H9 (cell line): ENCODE measurements at regions not wholly inside any gene's neighbourhood (a gene's known extent, or its start where the extent isn't known, plus 50 kb on each side); places are given as distances from the start of the nearest gene placed in this dataset.

Experiments
- DNase-seq: peaks from one replicate; pipeline ENCODE4 v3.0.0-alpha.2; 2017
- H2AFZ ChIP-seq: one replicate; pipeline ENCODE4 v1.6.1; 2013; ENCODE audit warnings: mild to moderate bottlenecking, low read length, control low read depth, moderate library complexity
- H2AK5ac ChIP-seq: 2 replicates; pipeline ENCODE4 v1.6.1; 2013; ENCODE audit warnings: low read length, control low read depth, mixed read lengths; ENCODE audit not compliant: insufficient read length
- H2BK120ac ChIP-seq: one replicate; pipeline ENCODE4 v1.6.1; 2013; ENCODE audit warnings: low read depth, mild to moderate bottlenecking, low read length, control low read depth, inconsistent platforms; ENCODE audit not compliant: poor library complexity, severe bottlenecking
- H2BK12ac ChIP-seq: 2 replicates; pipeline ENCODE4 v1.6.1; 2013; ENCODE audit warnings: low read length, control low read depth, mixed read lengths, low read depth; ENCODE audit not compliant: insufficient read length
- H2BK15ac ChIP-seq: 2 replicates; pipeline ENCODE4 v1.6.1; 2013; ENCODE audit warnings: low read depth, low read length, control low read depth
- H2BK20ac ChIP-seq: one replicate; pipeline ENCODE4 v1.6.1; 2013; ENCODE audit warnings: low read depth, mild to moderate bottlenecking, low read length, control low read depth, inconsistent platforms; ENCODE audit not compliant: poor library complexity, severe bottlenecking
- H2BK5ac ChIP-seq: 2 replicates; pipeline ENCODE4 v1.6.1; 2013; ENCODE audit warnings: low read length, control low read depth, mixed read lengths; ENCODE audit not compliant: insufficient read length
- H3K14ac ChIP-seq: 2 replicates; pipeline ENCODE4 v1.6.1; 2013; ENCODE audit warnings: low read length, control low read depth; ENCODE audit not compliant: insufficient read depth
- H3K18ac ChIP-seq: 2 replicates; pipeline ENCODE4 v1.6.1; 2013; ENCODE audit warnings: low read depth, mild to moderate bottlenecking, mixed read lengths, low read length, control low read depth; ENCODE audit not compliant: insufficient read length
- H3K23ac ChIP-seq: 2 replicates; pipeline ENCODE4 v1.6.1; 2013; ENCODE audit warnings: low read length, control low read depth, mixed read lengths, low read depth; ENCODE audit not compliant: insufficient read length
- H3K23me2 ChIP-seq: 2 replicates; pipeline ENCODE4 v1.6.1; 2013; ENCODE audit warnings: low read depth, mild to moderate bottlenecking, mixed read lengths, low read length, control low read depth; ENCODE audit not compliant: insufficient read length, poor library complexity, severe bottlenecking
- H3K27ac ChIP-seq: 2 replicates; pipeline ENCODE4 v1.5.1; 2013; ENCODE audit warnings: low read length, control low read depth, mixed read lengths, low read depth; ENCODE audit not compliant: insufficient read length
- H3K27me3 ChIP-seq: 2 replicates; pipeline ENCODE4 v1.6.1; 2013; ENCODE audit warnings: low read length, control low read depth, inconsistent platforms; ENCODE audit not compliant: insufficient read depth
- H3K4ac ChIP-seq: 2 replicates; pipeline ENCODE4 v1.6.1; 2013; ENCODE audit warnings: low read depth, mild to moderate bottlenecking, control low read depth, inconsistent platforms, low read length, moderate library complexity
- H3K4me1 ChIP-seq: 2 replicates; pipeline ENCODE4 v1.6.1; 2013; ENCODE audit warnings: low read length, control low read depth, inconsistent platforms; ENCODE audit not compliant: insufficient read depth
- H3K4me2 ChIP-seq: 2 replicates; pipeline ENCODE4 v1.6.1; 2013; ENCODE audit warnings: low read length, control low read depth, mixed read lengths; ENCODE audit not compliant: insufficient read length, insufficient read depth
- H3K56ac ChIP-seq: 2 replicates; pipeline ENCODE4 v1.6.1; 2013; ENCODE audit warnings: low read depth, mild to moderate bottlenecking, mixed read lengths, low read length, control low read depth; ENCODE audit not compliant: insufficient read length
- H3K79me1 ChIP-seq: 2 replicates; pipeline ENCODE4 v1.6.1; 2013; ENCODE audit warnings: low read depth, mild to moderate bottlenecking, moderate library complexity, low read length, control low read depth, inconsistent platforms; ENCODE audit not compliant: insufficient read depth, poor library complexity, severe bottlenecking
- H3K79me2 ChIP-seq: 2 replicates; pipeline ENCODE4 v1.6.1; 2013; ENCODE audit warnings: low read length, control low read depth, inconsistent platforms; ENCODE audit not compliant: insufficient read depth
- H3K9ac ChIP-seq: 2 replicates; pipeline ENCODE4 v1.6.1; 2013; ENCODE audit warnings: low read length, control low read depth, mixed read lengths; ENCODE audit not compliant: insufficient read length; ENCODE audit errors: extremely low read depth
- H3K9me3 ChIP-seq: one replicate; pipeline ENCODE4 v1.6.1; 2013; ENCODE audit warnings: low read depth, low read length, inconsistent platforms; ENCODE audit not compliant: control insufficient read depth
- H3T11ph ChIP-seq: one replicate; pipeline ENCODE4 v1.6.1; 2013; ENCODE audit warnings: mild to moderate bottlenecking, low read length, control low read depth, inconsistent platforms
- H4K20me1 ChIP-seq: one replicate; pipeline ENCODE4 v1.6.1; 2013; ENCODE audit not compliant: control insufficient read depth, insufficient read length, insufficient read depth
- H4K5ac ChIP-seq: 2 replicates; pipeline ENCODE4 v1.6.1; 2013; ENCODE audit warnings: low read depth, mild to moderate bottlenecking, mixed read lengths, low read length, control low read depth; ENCODE audit not compliant: insufficient read length
- H4K8ac ChIP-seq: replicated peaks from 2 replicates; pipeline ENCODE4 v1.6.1; 2013; ENCODE audit warnings: low read length, control low read depth, mixed read lengths, low read depth; ENCODE audit not compliant: insufficient read length
- H4K91ac ChIP-seq: 2 replicates; pipeline ENCODE4 v1.6.1; 2013; ENCODE audit warnings: low read depth, mild to moderate bottlenecking, moderate library complexity, mixed read lengths, low read length, control low read depth; ENCODE audit not compliant: insufficient read length
- H3K27ac Mint-ChIP-seq, 3 experiments: 2 replicates in 2 of 3; 3 replicates in 1 of 3; pipeline ENCODE4 v1.8.0; 2020 to 2021; ENCODE audit warnings: mixed read lengths in 3 of 3, mild to moderate bottlenecking in 1 of 3, moderate library complexity in 1 of 3
- H3K27me3 Mint-ChIP-seq: 2 replicates; pipeline ENCODE4 v1.8.0; 2021; ENCODE audit warnings: low read depth, mild to moderate bottlenecking, moderate library complexity, mixed read lengths
- H3K36me3 Mint-ChIP-seq, 3 experiments: 2 replicates in 2 of 3; 3 replicates in 1 of 3; pipeline ENCODE4 v1.8.0; 2020 to 2021; ENCODE audit warnings: low read depth in 3 of 3, mixed read lengths in 3 of 3; ENCODE audit not compliant: insufficient read depth in 1 of 3
- H3K4me1 Mint-ChIP-seq, 2 experiments: 2 replicates each; pipeline ENCODE4 v1.8.0; 2020; ENCODE audit warnings: mixed read lengths in 2 of 2
- H3K4me3 Mint-ChIP-seq, 2 experiments: 2 replicates in 1 of 2; 3 replicates in 1 of 2; pipeline ENCODE4 v1.8.0; 2020 to 2021; ENCODE audit warnings: mild to moderate bottlenecking in 2 of 2, mixed read lengths in 2 of 2, moderate library complexity in 1 of 2
- H3K9me3 Mint-ChIP-seq, 2 experiments: 2 replicates in 1 of 2; 3 replicates in 1 of 2; pipeline ENCODE4 v1.8.0; 2020; ENCODE audit warnings: mild to moderate bottlenecking in 2 of 2, mixed read lengths in 2 of 2, moderate library complexity in 1 of 2
- WGBS: extraction: QIAGEN DNeasy Blood & Tissue Kit; methylation state at CpG from one replicate; pipeline ENCODE4 v1.1.7; 2013; ENCODE audit warnings: missing lambda C conversion rate, low lambda C conversion rate, mixed read lengths; ENCODE audit not compliant: insufficient read length; ENCODE audit errors: extremely low coverage; 5-methylcytosine and 5-hydroxymethylcytosine counted together
- TF ChIP-seq, protein P1 (sequence below): fragments of 200-600 bp; sonication (generic); conservative IDR thresholded peaks from 3 replicates; pipeline ENCODE4 v1.8.0; 2021; ENCODE audit warnings: antibody characterized with exemption, mild to moderate bottlenecking

DNA sequence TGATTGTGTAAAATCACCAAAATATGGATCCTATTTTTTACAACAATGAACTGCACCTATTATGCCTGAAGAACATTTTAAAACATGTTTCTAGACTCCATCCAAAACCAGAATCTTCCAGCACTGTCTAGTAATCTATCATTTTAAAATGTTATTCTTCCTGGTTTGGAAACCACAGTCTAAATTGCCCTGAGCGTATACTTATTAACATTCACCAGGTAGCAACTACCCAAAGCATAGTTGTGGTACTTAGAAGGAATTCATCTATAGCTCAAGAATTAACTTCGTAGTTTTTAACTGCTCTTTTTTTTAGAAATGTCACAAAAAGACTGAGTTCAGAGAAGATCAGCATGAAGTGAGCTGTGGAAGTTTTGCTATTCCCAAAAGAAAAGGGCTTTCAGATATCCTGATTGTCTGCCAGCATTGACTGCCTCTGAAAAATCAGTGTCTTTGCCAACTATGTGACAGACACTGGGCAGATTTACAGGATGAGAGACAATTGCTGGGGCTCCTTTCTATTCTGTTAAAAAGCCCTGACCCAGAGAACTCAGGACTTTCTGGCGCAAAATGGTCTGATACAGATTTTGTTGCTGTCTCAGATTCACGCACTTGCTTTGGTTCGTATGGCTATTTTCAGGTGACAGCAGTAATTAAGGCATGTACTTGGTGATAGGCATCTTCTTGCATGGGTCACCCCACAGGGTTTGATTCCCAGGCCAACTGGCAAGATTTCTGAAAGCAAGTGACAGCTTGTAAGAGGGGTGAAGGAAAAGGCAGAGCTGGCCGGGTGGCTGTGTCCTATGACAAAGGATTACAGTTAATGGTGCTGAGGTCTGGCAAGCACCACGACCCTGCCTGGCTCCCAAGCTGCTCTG, 152.5 kb upstream of the RAI14 start:
- Histone ChIP-seq H2BK5ac (no peak overlapping the region), H3K79me2 (no peaks in the 10 kb centered on the region), H3K23me2 (no peaks in the 10 kb centered on the region), H4K91ac (no peak overlapping the region), H3T11ph (no peak overlapping the region), H2AFZ (no peak overlapping the region), H3K4ac (no peak overlapping the region), H4K20me1 (no peaks in the 10 kb centered on the region), H2AK5ac (no peak overlapping the region), H3K27ac (no peak overlapping the region), H3K23ac (no peak overlapping the region), H3K56ac (no peak overlapping the region), H2BK120ac (no peak overlapping the region), H3K79me1 (no peaks in the 10 kb centered on the region), H3K18ac (no peak overlapping the region), H3K9ac (no peak overlapping the region), H2BK15ac (no peak overlapping the region), H3K4me1 (no peaks in the 10 kb centered on the region), H3K14ac (no peak overlapping the region), H3K9me3 (no peaks in the 10 kb centered on the region), H3K4me2 (no peak overlapping the region), H3K27me3 (no peaks in the 10 kb centered on the region), H4K5ac (no peak overlapping the region), H2BK12ac (no peak overlapping the region), H2BK20ac (no peak overlapping the region), H4K8ac (no peak overlapping the region)
- peaks cover 12 to 17% of the 10 kb centered on the region in 2 experiments for H3K4me1 Mint-ChIP-seq
- no peak for DNase-seq
- H3K9me3 Mint-ChIP-seq = no peaks in the 10 kb centered on the region
- no peak overlapping the region for H3K27ac Mint-ChIP-seq
- H3K36me3 Mint-ChIP-seq = no peaks in the 10 kb centered on the region
- no CpG with 5 or more reads among the region's 7 CpGs for WGBS
- no peaks in the 10 kb centered on the region; the same call in 1 of the 2 replicates for H3K27me3 Mint-ChIP-seq
- H3K4me3 Mint-ChIP-seq = no peak overlapping the region
- TF ChIP-seq, protein P1, sequence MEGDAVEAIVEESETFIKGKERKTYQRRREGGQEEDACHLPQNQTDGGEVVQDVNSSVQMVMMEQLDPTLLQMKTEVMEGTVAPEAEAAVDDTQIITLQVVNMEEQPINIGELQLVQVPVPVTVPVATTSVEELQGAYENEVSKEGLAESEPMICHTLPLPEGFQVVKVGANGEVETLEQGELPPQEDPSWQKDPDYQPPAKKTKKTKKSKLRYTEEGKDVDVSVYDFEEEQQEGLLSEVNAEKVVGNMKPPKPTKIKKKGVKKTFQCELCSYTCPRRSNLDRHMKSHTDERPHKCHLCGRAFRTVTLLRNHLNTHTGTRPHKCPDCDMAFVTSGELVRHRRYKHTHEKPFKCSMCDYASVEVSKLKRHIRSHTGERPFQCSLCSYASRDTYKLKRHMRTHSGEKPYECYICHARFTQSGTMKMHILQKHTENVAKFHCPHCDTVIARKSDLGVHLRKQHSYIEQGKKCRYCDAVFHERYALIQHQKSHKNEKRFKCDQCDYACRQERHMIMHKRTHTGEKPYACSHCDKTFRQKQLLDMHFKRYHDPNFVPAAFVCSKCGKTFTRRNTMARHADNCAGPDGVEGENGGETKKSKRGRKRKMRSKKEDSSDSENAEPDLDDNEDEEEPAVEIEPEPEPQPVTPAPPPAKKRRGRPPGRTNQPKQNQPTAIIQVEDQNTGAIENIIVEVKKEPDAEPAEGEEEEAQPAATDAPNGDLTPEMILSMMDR = no peak
